ENCODE measurements at regions not wholly inside any gene's neighbourhood (a gene's known extent, or its start where the extent isn't known, plus 50 kb on each side); places are given as distances from the start of the nearest gene placed in this dataset.

GRCh38 chrX:39749135-39749534 is 348.6 kb downstream of the BCOR start:
- Histone ChIP-seq H4K91ac (ENCODE audit: insufficient read length, low read depth, low read length) (no peak overlapping the region), H2BK15ac (ENCODE audit: low read depth, low read length) (no peak overlapping the region), H3K27me3 (ENCODE audit: insufficient read depth, low read length) (no peaks in the 10 kb centered on the region), H2BK120ac (ENCODE audit: low read depth, low read length, poor library complexity, severe bottlenecking) (no peak overlapping the region), H3K4ac (ENCODE audit: low read depth, low read length) (no peak overlapping the region), H3K79me2 (ENCODE audit: insufficient read depth, low read length) (no peaks in the 10 kb centered on the region), H2AK5ac (ENCODE audit: insufficient read length, low read length) (no peak overlapping the region), H3K9me3 (ENCODE audit: control insufficient read depth, low read depth, low read length) (no peaks in the 10 kb centered on the region), H3K18ac (ENCODE audit: insufficient read length, low read depth, low read length) (no peak overlapping the region), H3K23ac (ENCODE audit: insufficient read length, low read depth, low read length) (no peak overlapping the region), H3K79me1 (ENCODE audit: insufficient read depth, low read depth, low read length, poor library complexity, severe bottlenecking) (no peaks in the 10 kb centered on the region), H2BK12ac (ENCODE audit: insufficient read length, low read depth, low read length) (no peak overlapping the region), H3K14ac (ENCODE audit: insufficient read depth, low read length) (no peak overlapping the region), H3K4me2 (ENCODE audit: insufficient read depth, insufficient read length, low read length) (no peak overlapping the region), H2BK20ac (ENCODE audit: low read depth, low read length, poor library complexity, severe bottlenecking) (no peak overlapping the region), H3K56ac (ENCODE audit: insufficient read length, low read depth, low read length) (no peak overlapping the region), H3K27ac (ENCODE audit: insufficient read length, low read depth, low read length) (no peak overlapping the region), H3K4me1 (ENCODE audit: insufficient read depth, low read length) (no peaks in the 10 kb centered on the region; the same call in 1 of the 2 replicates), H3K9ac (ENCODE audit: extremely low read depth, insufficient read length, low read length) (no peak overlapping the region), H4K5ac (ENCODE audit: insufficient read length, low read depth, low read length) (no peak overlapping the region), H2BK5ac (ENCODE audit: insufficient read length, low read length) (no peak overlapping the region), H4K20me1 (ENCODE audit: control insufficient read depth, insufficient read depth, insufficient read length) (no peaks in the 10 kb centered on the region), H3K23me2 (ENCODE audit: insufficient read length, low read depth, low read length, poor library complexity, severe bottlenecking) (no peaks in the 10 kb centered on the region), H2AFZ (ENCODE audit: low read length) (no peak overlapping the region), H4K8ac (replicated peaks; ENCODE audit: insufficient read length, low read depth, low read length) (no peak overlapping the region), H3T11ph (ENCODE audit: low read length) (no peak overlapping the region)
- peaks cover 55 to 74% of the 10 kb centered on the region in 2 experiments for H3K9me3 Mint-ChIP-seq
- no peaks in the 10 kb centered on the region; the same call in 1 of the 2 replicates for H3K27me3 Mint-ChIP-seq (ENCODE audit: low read depth)
- no peak overlapping the region for H3K27ac Mint-ChIP-seq
- H3K4me3 Mint-ChIP-seq: no peak overlapping the region
- H3K4me1 Mint-ChIP-seq: peaks cover 4 to 8% of the 10 kb centered on the region in 2 experiments; a peak in 3 of 4 replicates
- H3K36me3 Mint-ChIP-seq (ENCODE audit: insufficient read depth in 1 of 3, low read depth in 3 of 3): peaks cover 4 to 5% (median 5%) of the 10 kb centered on the region in 3 experiments; a peak in 5 of 7 replicates
- DNase-seq: no peak
- WGBS (ENCODE audit: extremely low coverage, insufficient read length, low lambda C conversion rate): no CpG with 5 or more reads among the region's 5 CpGs
- no peak for TF ChIP-seq CTCF (conservative IDR thresholded peaks at IDR 0.05)

Measured in H9 (cell line).